HCT116 (cell line): ENCODE measurements at regions not wholly inside any gene's neighbourhood (a gene's known extent, or its start where the extent isn't known, plus 50 kb on each side); places are given as distances from the start of the nearest gene placed in this dataset.

Source experiments
- ATAC-seq: fragments of 200-7000 bp; cut with Tn5 transposase; 2 replicates; pipeline ENCODE4 v1.9.1; 2020; ENCODE audit warnings: mild to moderate bottlenecking, moderate library complexity
- BruUV-seq: library from RNA; stranded (reverse); fragments of 400-500 nt; replicated peaks from 2 replicates; lab custom pipeline; 2021; lab: Mats Ljungman, UMichigan
- CTCF ChIA-PET: fragments of 300-600 bp; sonication (Branson Sonifier 250); formaldehyde crosslinking; loops from one replicate; lab custom pipeline; 2021; ENCODE audit warnings: antibody characterized with exemption; lab: Charles Lee
- POLR2A ChIA-PET: fragments of 300-600, 350-600 bp; sonication (Branson Sonifier 250); formaldehyde crosslinking; loops from one replicate; lab custom pipeline; 2021; ENCODE audit warnings: antibody characterized with exemption; lab: Charles Lee
- RAD21 ChIA-PET, 2 experiments: fragments of 300-600 bp; sonication (Branson Sonifier 250); formaldehyde crosslinking; loops; one replicate each; lab custom pipeline; 2023; ENCODE audit warnings: low total read pairs in 2 of 2; ENCODE audit not compliant: uncharacterized antibody in 2 of 2, unreplicated experiment in 2 of 2, low non-redundant PET in 1 of 2; lab: Charles Lee
- DNase-seq: peaks from one replicate; pipeline ENCODE4 v3.0.0-alpha.2; 2010; ENCODE audit warnings: low read depth, low spot score
- H2AFZ ChIP-seq: fragments of 200-600 bp; shearing (Covaris generic), sonication (generic); 2 replicates; pipeline ENCODE4 v1.6.1; 2017; ENCODE audit warnings: low read depth, mixed run types, mixed read lengths, antibody characterized with exemption, low read length; ENCODE audit not compliant: poor library complexity, severe bottlenecking
- H3K27ac ChIP-seq: 2 replicates; pipeline ENCODE4 v1.5.1; 2012; ENCODE audit warnings: low read depth, low read length
- H3K27me3 ChIP-seq: fragments of 200-600 bp; sonication (generic); 2 replicates; pipeline ENCODE4 v1.6.1; 2016; ENCODE audit warnings: mixed run types, low read length, mixed read lengths; ENCODE audit not compliant: insufficient read depth
- H3K36me3 ChIP-seq, 2 experiments: fragments of 200-500 bp in 1 of 2; fragments of 200-600 bp in 1 of 2; sonication (Bioruptor generic) in 1 of 2; sonication (generic) in 1 of 2; 2 replicates each; pipeline versions ENCODE4 v1.5.1 to v1.6.1; 2014 to 2016; ENCODE audit warnings: low read length in 2 of 2, inconsistent platforms in 1 of 2, mixed read lengths in 1 of 2, mixed run types in 1 of 2; ENCODE audit not compliant: insufficient read depth in 2 of 2, control insufficient read depth in 1 of 2
- H3K4me1 ChIP-seq, 2 experiments: fragments of 200-600 bp in 1 of 2; sonication (generic) in 1 of 2; 2 replicates each; pipeline versions ENCODE4 v1.5.1 to v1.6.1; 2012 to 2017; ENCODE audit warnings: low read length in 2 of 2, inconsistent platforms in 1 of 2, mild to moderate bottlenecking in 1 of 2, mixed read lengths in 1 of 2, mixed run types in 1 of 2, moderate library complexity in 1 of 2; ENCODE audit not compliant: insufficient read depth in 2 of 2, control insufficient read depth in 1 of 2
- H3K4me2 ChIP-seq: fragments of 200-600 bp; sonication (generic); 2 replicates; pipeline ENCODE4 v1.6.1; 2017; ENCODE audit warnings: mixed run types, low read length, mixed read lengths
- H3K4me3 ChIP-seq, 2 experiments: fragments of 200-600 bp in 1 of 2; sonication (generic) in 1 of 2; replicated peaks in 1 of 2; 2 replicates each; pipeline ENCODE4 v1.5.1; 2011 to 2016; ENCODE audit warnings: low read length in 2 of 2, control low read depth in 1 of 2, low read depth in 1 of 2, mild to moderate bottlenecking in 1 of 2, mixed read lengths in 1 of 2, mixed run types in 1 of 2
- H3K79me2 ChIP-seq: fragments of 200-600 bp; sonication (generic); 2 replicates; pipeline ENCODE4 v1.6.1; 2017; ENCODE audit warnings: mild to moderate bottlenecking, mixed run types, low read length, moderate library complexity, mixed read lengths; ENCODE audit not compliant: insufficient read depth
- H3K9ac ChIP-seq: fragments of 200-600 bp; sonication (generic); 2 replicates; pipeline ENCODE4 v1.6.1; 2016; ENCODE audit warnings: low read length, mixed read lengths
- H3K9me2 ChIP-seq: fragments of 200-600 bp; sonication (generic), shearing (Covaris generic); 2 replicates; pipeline ENCODE4 v1.6.1; 2017; ENCODE audit warnings: mixed run types, mild to moderate bottlenecking, moderate library complexity; ENCODE audit not compliant: insufficient read depth
- H3K9me3 ChIP-seq, 2 experiments: fragments of 200-500 bp in 1 of 2; fragments of 200-600 bp in 1 of 2; sonication (Bioruptor generic) in 1 of 2; sonication (generic) in 1 of 2; 2 replicates each; pipeline ENCODE4 v1.6.1; 2014 to 2017; ENCODE audit warnings: low read length in 2 of 2, mixed read lengths in 2 of 2, inconsistent platforms in 1 of 2, low read depth in 1 of 2, mild to moderate bottlenecking in 1 of 2, mixed run types in 1 of 2, moderate library complexity in 1 of 2; ENCODE audit not compliant: control insufficient read depth in 1 of 2, insufficient read depth in 1 of 2
- H4K20me1 ChIP-seq: fragments of 200-600 bp; sonication (generic), shearing (Covaris generic); 2 replicates; pipeline ENCODE4 v1.6.1; 2017; ENCODE audit warnings: mixed run types, mild to moderate bottlenecking, moderate library complexity; ENCODE audit not compliant: insufficient read depth
- ATF3 ChIP-seq: IDR thresholded peaks from 2 replicates; pipeline ENCODE4 v1.6.1; 2012
- CBX3 ChIP-seq: IDR thresholded peaks from 2 replicates; pipeline ENCODE4 v1.6.1; 2012; ENCODE audit warnings: low read depth
- CEBPB ChIP-seq: IDR thresholded peaks from 2 replicates; pipeline ENCODE4 v1.6.1; 2012; ENCODE audit warnings: low read depth
- EGR1 ChIP-seq: IDR thresholded peaks from 2 replicates; pipeline ENCODE4 v1.6.1; 2012; ENCODE audit warnings: low read depth
- ELF1 ChIP-seq: IDR thresholded peaks from 2 replicates; pipeline ENCODE4 v1.6.1; 2012; ENCODE audit warnings: low read depth, borderline replicate concordance
- EZH2phosphoT487 ChIP-seq: fragments of 200-600 bp; IDR thresholded peaks from 2 replicates; pipeline ENCODE4 v1.6.1; 2018; ENCODE audit warnings: antibody characterized with exemption, borderline replicate concordance
- FOSL1 ChIP-seq: IDR thresholded peaks from 2 replicates; pipeline ENCODE4 v1.6.1; 2012; ENCODE audit warnings: low read depth
- JUND ChIP-seq: IDR thresholded peaks from 2 replicates; pipeline ENCODE4 v1.6.1; 2012
- MAX ChIP-seq: IDR thresholded peaks from 2 replicates; pipeline ENCODE4 v1.6.1; 2012
- POLR2AphosphoS5 ChIP-seq: IDR thresholded peaks from 2 replicates; pipeline ENCODE4 v1.6.1; 2011; ENCODE audit warnings: mild to moderate bottlenecking, low read depth, low read length, moderate library complexity
- RAD21 ChIP-seq: IDR thresholded peaks from 2 replicates; pipeline ENCODE4 v1.6.1; 2012; ENCODE audit warnings: low read depth, mild to moderate bottlenecking
- REST ChIP-seq: IDR thresholded peaks from 2 replicates; pipeline ENCODE4 v1.6.1; 2012; ENCODE audit warnings: low read depth
- SIN3A ChIP-seq: IDR thresholded peaks from 2 replicates; pipeline ENCODE4 v1.6.1; 2012; ENCODE audit warnings: low read depth
- SP1 ChIP-seq: IDR thresholded peaks from 2 replicates; pipeline ENCODE4 v1.6.1; 2012; ENCODE audit warnings: low read depth
- TCF7L2 ChIP-seq: IDR thresholded peaks from 2 replicates; pipeline ENCODE4 v1.7.0; 2011; ENCODE audit warnings: borderline replicate concordance, inconsistent platforms; ENCODE audit not compliant: insufficient read depth, insufficient read length; ENCODE audit errors: extremely low read depth
- YY1 ChIP-seq: IDR thresholded peaks from 2 replicates; pipeline ENCODE4 v1.6.1; 2011; ENCODE audit warnings: low read length, low read depth, moderate library complexity, mild to moderate bottlenecking; ENCODE audit not compliant: insufficient replicate concordance; ENCODE audit errors: extremely low read depth
- intact Hi-C: fragments of 100-400 bp; cut with micrococcal nuclease; formaldehyde crosslinking; loops from 2 replicates; pipeline ENCODE4 v1.10.0; 2022

GRCh38 chr5:89380635-89381034, 497.7 kb upstream of the MEF2C start:
- H3K27me3 ChIP-seq, result no peaks in the 10 kb centered on the region
- CTCF ChIA-PET, result no interaction called here
- H2AFZ ChIP-seq, result no peak overlapping the region
- BruUV-seq, result no TSS peak
- H3K9me3 ChIP-seq, result no peaks in the 10 kb centered on the region
- H3K9ac ChIP-seq, result no peak overlapping the region
- RAD21 ChIA-PET, result no interaction called here
- no peaks in the 10 kb centered on the region for H3K4me1 ChIP-seq
- H3K36me3 ChIP-seq, result no peaks in the 10 kb centered on the region
- no peaks in the 10 kb centered on the region for H4K20me1 ChIP-seq
- intact Hi-C loops, result no loop called here
- H3K27ac ChIP-seq, result no peak overlapping the region
- DNase-seq, result no peak
- ATAC-seq, result no peak
- H3K4me2 ChIP-seq, result no peak overlapping the region
- POLR2A ChIA-PET, result no interaction called here
- no peak for TF ChIP-seq ATF3
- TF ChIP-seq POLR2AphosphoS5, result no peak
- no peak for TF ChIP-seq CEBPB
- no peak for TF ChIP-seq SIN3A
- no peak for TF ChIP-seq JUND
- TF ChIP-seq ELF1, result no peak
- no peak for TF ChIP-seq SP1
- TF ChIP-seq CBX3, result no peak
- TF ChIP-seq FOSL1, result no peak
- no peak for TF ChIP-seq REST
- TF ChIP-seq EZH2phosphoT487, result no peak
- no peak for TF ChIP-seq TCF7L2
- TF ChIP-seq YY1, result no peak
- TF ChIP-seq MAX, result no peak
- TF ChIP-seq EGR1, result no peak
- TF ChIP-seq RAD21, result no peak
- H3K9me2 ChIP-seq, result no peaks in the 10 kb centered on the region
- no peak overlapping the region for H3K4me3 ChIP-seq
- no peaks in the 10 kb centered on the region for H3K79me2 ChIP-seq
